Cardiac fibroblast (primary cell): ENCODE measurements at regions not wholly inside any gene's neighbourhood (a gene's known extent, or its start where the extent isn't known, plus 50 kb on each side); places are given as distances from the start of the nearest gene placed in this dataset.
"Not testable (repeated sequence)": the region's sequence is repeated elsewhere in the genome, so short reads cannot be mapped to it uniquely, and the experiment has no call there.

Source experiments
- DNase-seq, 2 donors: peaks; one replicate each; pipeline versions ENCODE4 v3.0.0 to v3.0.0-alpha.2; 2010; ENCODE audit warnings: low read depth in 2 of 2
- H3K4me3 ChIP-seq, 2 donors: replicated peaks in 1 of 2; 1 replicate in 1 of 2; 2 replicates in 1 of 2; pipeline ENCODE4 v1.5.1; 2011; ENCODE audit warnings: low read depth in 2 of 2, low read length in 2 of 2, mild to moderate bottlenecking in 2 of 2, moderate library complexity in 1 of 2
- TF ChIP-seq, protein P1 (sequence below): IDR thresholded peaks from one replicate; pipeline ENCODE4 v1.5.1; 2011; ENCODE audit warnings: low read depth, mild to moderate bottlenecking, low read length, inconsistent platforms

DNA sequence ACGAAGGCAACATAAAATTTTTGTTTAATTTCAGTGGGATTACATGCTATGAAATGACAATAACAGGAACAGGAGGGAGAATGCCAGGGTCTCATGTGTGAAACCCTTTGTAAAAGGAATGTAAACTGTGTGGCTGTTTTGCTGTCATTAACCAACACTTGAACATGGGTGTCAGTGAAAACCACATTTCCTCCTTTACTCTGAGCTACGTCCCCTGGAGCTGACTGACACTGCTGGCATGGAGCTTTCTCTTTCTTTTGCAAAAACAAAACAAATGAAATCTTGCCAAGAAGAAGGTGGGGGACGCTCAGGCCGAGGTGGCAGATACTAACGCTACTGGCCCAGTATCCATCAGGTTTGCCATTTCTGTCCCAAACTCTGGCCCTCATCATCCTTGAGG lies 121.4 kb downstream of the DMRT2 start:
- TF ChIP-seq, protein P1, sequence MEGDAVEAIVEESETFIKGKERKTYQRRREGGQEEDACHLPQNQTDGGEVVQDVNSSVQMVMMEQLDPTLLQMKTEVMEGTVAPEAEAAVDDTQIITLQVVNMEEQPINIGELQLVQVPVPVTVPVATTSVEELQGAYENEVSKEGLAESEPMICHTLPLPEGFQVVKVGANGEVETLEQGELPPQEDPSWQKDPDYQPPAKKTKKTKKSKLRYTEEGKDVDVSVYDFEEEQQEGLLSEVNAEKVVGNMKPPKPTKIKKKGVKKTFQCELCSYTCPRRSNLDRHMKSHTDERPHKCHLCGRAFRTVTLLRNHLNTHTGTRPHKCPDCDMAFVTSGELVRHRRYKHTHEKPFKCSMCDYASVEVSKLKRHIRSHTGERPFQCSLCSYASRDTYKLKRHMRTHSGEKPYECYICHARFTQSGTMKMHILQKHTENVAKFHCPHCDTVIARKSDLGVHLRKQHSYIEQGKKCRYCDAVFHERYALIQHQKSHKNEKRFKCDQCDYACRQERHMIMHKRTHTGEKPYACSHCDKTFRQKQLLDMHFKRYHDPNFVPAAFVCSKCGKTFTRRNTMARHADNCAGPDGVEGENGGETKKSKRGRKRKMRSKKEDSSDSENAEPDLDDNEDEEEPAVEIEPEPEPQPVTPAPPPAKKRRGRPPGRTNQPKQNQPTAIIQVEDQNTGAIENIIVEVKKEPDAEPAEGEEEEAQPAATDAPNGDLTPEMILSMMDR = no peak
- H3K4me3 ChIP-seq = no peak overlapping the region
- DNase-seq = no peak

DNA sequence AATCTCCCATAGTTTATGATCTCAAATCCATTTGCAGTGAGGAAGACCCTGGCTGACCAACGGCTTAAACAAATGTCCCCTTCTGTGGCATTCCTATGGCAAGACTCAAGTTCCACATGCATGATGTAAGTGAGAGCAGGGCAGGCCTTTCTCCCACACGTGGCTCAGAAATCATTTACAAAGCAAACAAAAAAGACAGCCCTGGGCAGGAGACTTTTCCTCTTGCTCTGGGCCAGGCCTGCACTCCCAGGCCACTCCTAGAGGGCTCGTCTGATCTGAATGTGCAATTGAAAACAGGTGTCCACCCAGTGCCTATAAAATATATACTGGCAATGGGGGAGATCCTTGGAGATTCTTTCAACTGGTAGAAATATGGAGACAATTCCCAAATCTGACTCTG lies 123.1 kb downstream of the DMRT2 start:
- no peak overlapping the region for H3K4me3 ChIP-seq
- DNase-seq = no peak
- TF ChIP-seq, protein P1 = no peak

DNA sequence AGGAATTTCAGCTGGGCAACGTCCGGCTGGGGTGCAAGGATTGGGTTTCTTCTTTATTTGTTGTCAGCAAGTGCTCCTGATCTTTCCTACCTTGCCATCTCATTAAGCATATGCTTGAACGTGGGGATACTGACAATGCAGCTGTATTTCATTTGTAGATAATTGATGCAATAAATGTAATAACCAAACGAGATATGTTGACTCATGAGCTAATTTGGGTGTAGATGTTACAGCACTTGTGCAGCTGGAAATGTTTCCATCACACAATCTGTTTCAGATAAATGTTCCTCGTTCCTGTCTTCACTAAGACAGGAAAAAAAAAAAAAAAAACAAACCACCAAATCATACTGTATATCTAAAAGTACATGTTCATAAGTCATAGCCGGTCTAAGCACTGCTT lies 123.8 kb downstream of the DMRT2 start:
- TF ChIP-seq, protein P1 = no peak
- no peak for DNase-seq
- no peak overlapping the region for H3K4me3 ChIP-seq

DNA sequence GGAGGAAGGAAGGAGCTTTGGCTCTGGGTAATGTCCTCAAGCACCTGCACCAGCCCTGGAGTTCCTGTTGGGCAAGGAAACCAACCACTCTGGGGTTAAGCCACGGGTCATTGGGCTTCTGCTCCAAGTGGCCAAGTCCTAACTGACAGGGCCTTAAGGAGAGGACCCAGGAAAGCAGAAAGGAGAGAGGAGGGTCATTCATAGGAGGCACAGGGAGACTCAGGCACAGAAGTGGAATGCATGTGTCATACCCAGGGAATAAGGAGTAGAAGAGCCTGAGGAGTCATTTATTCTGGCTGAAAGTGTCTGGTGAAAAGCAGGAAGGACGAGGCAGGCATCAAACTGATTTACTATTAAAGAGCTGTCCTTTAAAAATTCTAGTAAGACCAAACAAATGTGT lies 129.2 kb downstream of the DMRT2 start:
- DNase-seq = no peak
- H3K4me3 ChIP-seq = no peak overlapping the region
- TF ChIP-seq, protein P1 = no peak

DNA sequence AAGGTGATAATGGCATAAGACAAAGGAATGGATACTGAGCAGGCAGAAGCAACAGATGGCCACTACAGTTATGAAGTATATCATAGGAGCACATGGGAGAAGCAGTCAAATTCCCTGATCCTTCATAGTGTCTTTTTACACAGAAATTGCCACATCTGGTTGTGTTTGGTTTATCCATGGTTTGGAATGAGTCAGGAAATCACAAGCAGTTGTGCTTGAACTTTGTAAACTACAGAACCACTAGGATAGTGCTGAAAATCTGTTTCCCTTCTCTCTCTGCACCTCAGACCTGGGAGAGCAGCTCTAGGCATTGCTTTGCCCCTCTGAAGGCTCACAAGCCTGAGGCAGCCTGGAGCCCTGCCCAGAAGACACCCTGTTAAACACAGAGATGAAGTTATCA lies 134.0 kb downstream of the DMRT2 start:
- no peak for DNase-seq
- H3K4me3 ChIP-seq = no peak overlapping the region
- TF ChIP-seq, protein P1 = no peak

DNA sequence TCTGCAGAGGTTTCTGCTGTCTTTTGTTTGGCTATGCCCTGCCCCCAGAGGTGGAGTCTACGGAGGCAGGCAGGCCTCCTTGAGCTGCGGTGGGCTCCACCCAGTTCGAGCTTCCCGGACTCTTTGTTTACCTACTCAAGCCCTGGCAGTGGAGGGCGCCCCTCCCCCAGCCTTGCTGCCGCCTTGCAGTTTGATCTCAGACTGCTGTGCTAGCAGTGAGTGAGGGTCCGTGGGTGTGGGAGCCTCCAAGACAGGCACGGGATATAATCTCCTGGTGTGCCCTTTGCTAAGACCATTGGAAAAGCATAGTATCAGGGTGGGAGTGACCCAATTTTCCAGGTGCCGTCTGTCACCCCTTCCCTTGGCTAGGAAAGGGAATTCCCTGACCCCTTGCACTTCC lies 137.0 kb downstream of the DMRT2 start:
- H3K4me3 ChIP-seq, DNase-seq: not testable (repeated sequence)

DNA sequence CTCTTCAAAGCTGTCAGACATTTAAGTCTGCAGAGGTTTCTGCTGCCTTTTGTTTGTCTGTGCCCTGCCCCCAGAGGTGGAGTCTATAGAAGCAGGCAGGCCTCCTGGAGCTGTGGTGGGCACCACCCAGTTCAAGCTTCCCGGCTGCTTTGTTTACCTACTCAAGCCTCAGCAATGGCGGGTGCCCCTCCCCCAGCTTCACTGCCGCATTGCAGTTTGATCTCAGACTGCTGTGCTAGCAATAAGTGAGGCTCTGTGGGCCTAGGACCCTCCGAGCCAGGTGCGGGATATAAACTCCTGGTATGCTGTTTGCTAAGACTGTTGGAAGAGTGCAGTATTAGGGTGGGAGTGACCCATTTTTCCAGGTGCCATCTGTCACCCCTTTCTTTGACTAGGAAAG lies 145.5 kb downstream of the DMRT2 start:
- H3K4me3 ChIP-seq, DNase-seq: not testable (repeated sequence)

DNA sequence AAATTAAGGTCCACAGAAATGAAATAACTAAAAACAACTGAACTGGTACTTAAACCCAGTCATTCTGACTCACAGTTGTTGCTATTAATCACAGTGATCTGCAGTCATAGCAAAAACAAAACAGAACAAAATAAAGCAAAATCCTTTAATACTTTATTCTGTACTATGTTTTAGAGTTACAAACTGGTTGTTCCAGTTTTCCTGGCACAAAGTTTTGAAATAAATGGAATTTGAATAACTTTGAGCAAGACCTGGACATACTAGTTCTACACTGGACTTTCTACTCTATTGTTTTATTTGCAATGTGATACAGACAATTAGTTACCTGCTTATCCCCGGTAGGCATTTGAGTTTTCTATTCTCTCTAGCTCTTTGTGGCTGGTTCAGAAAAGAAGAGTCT lies 147.9 kb downstream of the DMRT2 start:
- TF ChIP-seq, protein P1 = no peak
- no peak overlapping the region for H3K4me3 ChIP-seq
- peak in 1 of 2 donors; percentile 57 for DNase-seq
